Endothelial cell of umbilical vein (primary cell): ENCODE measurements at regions not wholly inside any gene's neighbourhood (a gene's known extent, or its start where the extent isn't known, plus 50 kb on each side); places are given as distances from the start of the nearest gene placed in this dataset.

Experiments used
- BruUV-seq: library from RNA; stranded (reverse); fragments of 400-500 nt; replicated peaks from 2 replicates; lab custom pipeline; 2021; lab: Mats Ljungman, UMichigan
- CTCF ChIA-PET: fragments of 300-600, 350-600 bp; sonication (Branson Sonifier 250); formaldehyde crosslinking; loops from one replicate; lab custom pipeline; 2021; ENCODE audit warnings: antibody characterized with exemption, inconsistent platforms; lab: Charles Lee
- POLR2A ChIA-PET: fragments of 300-600, 350-600 bp; sonication (Branson Sonifier 250); formaldehyde crosslinking; loops from one replicate; lab custom pipeline; 2021; ENCODE audit warnings: antibody characterized with exemption, inconsistent platforms; lab: Charles Lee
- DNase-seq: peaks from one replicate; pipeline ENCODE4 v3.0.0-alpha.2; 2011; ENCODE audit warnings: low read depth, low spot score
- FAIRE-seq: peaks from 2 replicates; lab custom pipeline; 2011; peaks lifted over from hg19 to GRCh38; lab: Jason Lieb, UNC
- H2AFZ ChIP-seq: 2 replicates; pipeline ENCODE4 v1.6.0; 2012; ENCODE audit warnings: low read depth, low read length, control low read depth, inconsistent platforms
- H3K27ac ChIP-seq: 2 replicates; pipeline ENCODE4 v1.5.1; 2011; ENCODE audit warnings: low read depth, mild to moderate bottlenecking, control low read depth, low read length, moderate library complexity; ENCODE audit not compliant: insufficient read depth
- H3K27me3 ChIP-seq, 2 experiments: 2 replicates each; pipeline versions ENCODE4 v1.6.0 to v1.6.1; 2011; ENCODE audit warnings: low read length in 2 of 2, mixed read lengths in 1 of 2; ENCODE audit not compliant: control insufficient read depth in 2 of 2, insufficient read depth in 2 of 2
- H3K36me3 ChIP-seq, 2 experiments: 2 replicates in 1 of 2; 3 replicates in 1 of 2; pipeline ENCODE4 v1.5.1; 2011; ENCODE audit warnings: low read length in 2 of 2, mild to moderate bottlenecking in 1 of 2, moderate library complexity in 1 of 2; ENCODE audit not compliant: control insufficient read depth in 2 of 2, insufficient read depth in 2 of 2; ENCODE audit errors: extremely low read depth in 1 of 2
- H3K4me1 ChIP-seq: 3 replicates; pipeline ENCODE4 v1.5.1; 2011; ENCODE audit warnings: mild to moderate bottlenecking, low read length; ENCODE audit not compliant: control insufficient read depth, insufficient read depth; ENCODE audit errors: extremely low read depth
- H3K4me2 ChIP-seq: 2 replicates; pipeline ENCODE4 v1.6.1; 2011; ENCODE audit warnings: low read length, control low read depth, mixed read lengths; ENCODE audit not compliant: insufficient read depth
- H3K4me3 ChIP-seq, 3 experiments: fragments of 200-600 bp in 1 of 3; sonication (generic), shearing (Covaris generic) in 1 of 3; replicated peaks in 1 of 3; 2 replicates each; pipeline ENCODE4 v1.5.1; 2011 to 2016; ENCODE audit warnings: control low read depth in 3 of 3, low read length in 3 of 3, mild to moderate bottlenecking in 2 of 3, inconsistent platforms in 1 of 3, low read depth in 1 of 3, moderate library complexity in 1 of 3; ENCODE audit not compliant: insufficient read depth in 1 of 3
- H3K79me2 ChIP-seq: 2 replicates; pipeline ENCODE4 v1.6.0; 2012; ENCODE audit warnings: low read length, inconsistent platforms; ENCODE audit not compliant: control insufficient read depth, insufficient read depth
- H3K9ac ChIP-seq: replicated peaks from 2 replicates; pipeline ENCODE3; 2011; ENCODE audit warnings: low read length, control low read depth; ENCODE audit not compliant: insufficient read depth; ENCODE audit errors: extremely low read depth
- H3K9me1 ChIP-seq: replicated peaks from 3 replicates; pipeline ENCODE4 v1.6.0; 2011; ENCODE audit warnings: mild to moderate bottlenecking, low read length; ENCODE audit not compliant: control insufficient read depth, insufficient read depth; ENCODE audit errors: extremely low read depth
- H3K9me3 ChIP-seq: replicated peaks from 2 replicates; pipeline ENCODE4 v1.5.1; 2012; ENCODE audit warnings: low read length, inconsistent platforms; ENCODE audit not compliant: control insufficient read depth, insufficient read depth
- H4K20me1 ChIP-seq: replicated peaks from 2 replicates; pipeline ENCODE3; 2011; ENCODE audit warnings: mild to moderate bottlenecking, low read length; ENCODE audit not compliant: control insufficient read depth, insufficient read depth; ENCODE audit errors: extremely low read depth
- EZH2 ChIP-seq: IDR thresholded peaks from 2 replicates; pipeline ENCODE4 v1.6.1; 2012; ENCODE audit warnings: borderline replicate concordance, low read depth, mild to moderate bottlenecking, moderate library complexity, low read length, inconsistent platforms; ENCODE audit not compliant: severe bottlenecking
- FOS ChIP-seq: IDR thresholded peaks from 2 replicates; pipeline ENCODE4 v1.6.1; 2011; ENCODE audit warnings: mild to moderate bottlenecking, low read length, moderate library complexity, borderline replicate concordance; ENCODE audit not compliant: insufficient read depth
- GATA2 ChIP-seq: IDR thresholded peaks from 2 replicates; pipeline ENCODE4 v1.7.0; 2011; ENCODE audit warnings: low read depth, mild to moderate bottlenecking, moderate library complexity, mixed read lengths, low read length; ENCODE audit not compliant: insufficient read length, insufficient read depth
- JUN ChIP-seq: IDR thresholded peaks from 2 replicates; pipeline ENCODE4 v1.6.1; 2011; ENCODE audit warnings: borderline replicate concordance, low read depth; ENCODE audit not compliant: insufficient read length, insufficient read depth
- MYC ChIP-seq: IDR thresholded peaks from one replicate; pipeline ENCODE4 v1.6.1; 2011; ENCODE audit warnings: mild to moderate bottlenecking, low read depth, low read length
- POLR2A ChIP-seq: IDR thresholded peaks from 2 replicates; pipeline ENCODE4 v1.6.1; 2012; ENCODE audit warnings: low read depth, mild to moderate bottlenecking, control low read depth, low read length
- POLR2AphosphoS5 ChIP-seq: IDR thresholded peaks from 2 replicates; pipeline ENCODE4 v1.6.1; 2012; ENCODE audit warnings: low read depth, mild to moderate bottlenecking, control low read depth, low read length, moderate library complexity; ENCODE audit not compliant: insufficient read depth
- dilution Hi-C: fragments of 300-500 bp; cut with MboI; formaldehyde crosslinking; loops from one replicate; pipeline ENCODE4 v1.15.0; 2019; ENCODE audit warnings: low sequenced_read_pairs; ENCODE audit not compliant: extremely low pct_ligation_motif_present
- intact Hi-C: fragments of 100-400 bp; cut with micrococcal nuclease; formaldehyde crosslinking; loops from one replicate; pipeline ENCODE4 v1.10.0; 2022
- TF ChIP-seq, protein P1 (sequence below): IDR thresholded peaks from 2 replicates; pipeline ENCODE4 v1.6.1; 2011; ENCODE audit not compliant: insufficient read depth, insufficient read length
- TF ChIP-seq, protein P2 (sequence below), 2 donors: IDR thresholded peaks; 1 replicate in 1 of 2; 2 replicates in 1 of 2; pipeline ENCODE4 v1.5.1; 2011; ENCODE audit warnings: low read length in 2 of 2, mild to moderate bottlenecking in 2 of 2, moderate library complexity in 2 of 2, control low read depth in 1 of 2, inconsistent platforms in 1 of 2, low read depth in 1 of 2; ENCODE audit not compliant: insufficient read depth in 1 of 2; ENCODE audit errors: extremely low read depth in 1 of 2

- FAIRE-seq, result no peak
- dilution Hi-C loops, result no loop called here
Observed at GRCh38 chr12:62103748-62104147, 156.5 kb upstream of the USP15 start.

More at GRCh38 chr12:62103748-62104147, 156.5 kb upstream of the USP15 start:
- H3K27ac ChIP-seq, result no peak overlapping the region
- no peaks in the 10 kb centered on the region for H3K27me3 ChIP-seq
- no peak for DNase-seq
- H3K36me3 ChIP-seq, result no peaks in the 10 kb centered on the region
- no peak overlapping the region for H3K9ac ChIP-seq
- no peaks in the 10 kb centered on the region for H3K79me2 ChIP-seq
- H4K20me1 ChIP-seq, result no peaks in the 10 kb centered on the region
- no peak overlapping the region for H3K4me2 ChIP-seq
- H3K9me3 ChIP-seq, result no peaks in the 10 kb centered on the region
- ChIA-PET CTCF (no interaction called here), POLR2A (no interaction called here)
- H2AFZ ChIP-seq, result no peak overlapping the region
- no TSS peak for BruUV-seq
- TF ChIP-seq FOS (no peak), JUN (no peak), POLR2A (no peak), EZH2 (no peak), MYC (no peak), GATA2 (no peak), POLR2AphosphoS5 (no peak)
- TF ChIP-seq, protein P1, sequence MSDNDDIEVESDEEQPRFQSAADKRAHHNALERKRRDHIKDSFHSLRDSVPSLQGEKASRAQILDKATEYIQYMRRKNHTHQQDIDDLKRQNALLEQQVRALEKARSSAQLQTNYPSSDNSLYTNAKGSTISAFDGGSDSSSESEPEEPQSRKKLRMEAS, result no peak
- TF ChIP-seq, protein P2, sequence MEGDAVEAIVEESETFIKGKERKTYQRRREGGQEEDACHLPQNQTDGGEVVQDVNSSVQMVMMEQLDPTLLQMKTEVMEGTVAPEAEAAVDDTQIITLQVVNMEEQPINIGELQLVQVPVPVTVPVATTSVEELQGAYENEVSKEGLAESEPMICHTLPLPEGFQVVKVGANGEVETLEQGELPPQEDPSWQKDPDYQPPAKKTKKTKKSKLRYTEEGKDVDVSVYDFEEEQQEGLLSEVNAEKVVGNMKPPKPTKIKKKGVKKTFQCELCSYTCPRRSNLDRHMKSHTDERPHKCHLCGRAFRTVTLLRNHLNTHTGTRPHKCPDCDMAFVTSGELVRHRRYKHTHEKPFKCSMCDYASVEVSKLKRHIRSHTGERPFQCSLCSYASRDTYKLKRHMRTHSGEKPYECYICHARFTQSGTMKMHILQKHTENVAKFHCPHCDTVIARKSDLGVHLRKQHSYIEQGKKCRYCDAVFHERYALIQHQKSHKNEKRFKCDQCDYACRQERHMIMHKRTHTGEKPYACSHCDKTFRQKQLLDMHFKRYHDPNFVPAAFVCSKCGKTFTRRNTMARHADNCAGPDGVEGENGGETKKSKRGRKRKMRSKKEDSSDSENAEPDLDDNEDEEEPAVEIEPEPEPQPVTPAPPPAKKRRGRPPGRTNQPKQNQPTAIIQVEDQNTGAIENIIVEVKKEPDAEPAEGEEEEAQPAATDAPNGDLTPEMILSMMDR (IDR thresholded peaks at IDR 0.05; ENCODE audit: extremely low read depth in 1 of 2, insufficient read depth in 1 of 2, low read depth in 1 of 2, low read length in 2 of 2), result no peak
- H3K4me1 ChIP-seq, result no peaks in the 10 kb centered on the region
- intact Hi-C loops, result no loop called here
- no peak overlapping the region for H3K4me3 ChIP-seq
- H3K9me1 ChIP-seq, result no peaks in the 10 kb centered on the region
